GM19438 (cell line): ENCODE measurements at regions not wholly inside any gene's neighbourhood (a gene's known extent, or its start where the extent isn't known, plus 50 kb on each side); places are given as distances from the start of the nearest gene placed in this dataset.
A peak's percentile ranks its signal among the peaks of the same experiment; 100 is the strongest.

Experiments
- ATAC-seq: cut with Tn5 transposase; IDR thresholded peaks from one replicate; pipeline ENCODE4 v1.9.1; 2021; ENCODE audit warnings: low read depth; ENCODE audit not compliant: unreplicated experiment

- no peak for ATAC-seq
Observed at GRCh38 chr4:121228848-121229247, 64.7 kb upstream of the TNIP3 start.

DNA sequence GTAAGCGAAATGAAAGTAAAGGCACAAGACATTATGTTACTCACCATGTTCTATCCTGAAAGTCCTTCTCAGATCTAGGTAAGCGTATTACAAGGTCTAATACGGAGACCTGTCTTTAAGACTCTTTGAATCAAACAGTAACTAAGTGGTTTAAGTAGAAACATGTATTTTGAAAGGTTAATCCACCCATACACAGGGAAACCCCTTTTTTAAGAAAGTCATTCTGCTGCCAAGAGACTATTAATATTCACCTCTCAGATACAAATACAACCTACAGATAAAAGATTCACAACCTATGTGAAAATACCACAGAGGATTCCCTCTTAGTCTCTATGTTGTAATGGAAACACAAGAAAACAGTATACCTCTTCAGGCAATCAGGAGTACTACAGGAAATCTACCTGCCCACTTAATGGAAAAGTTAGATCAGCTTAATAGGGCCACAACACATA, 63.2 kb upstream of the TNIP3 start:
- peak; percentile 75 for ATAC-seq

DNA sequence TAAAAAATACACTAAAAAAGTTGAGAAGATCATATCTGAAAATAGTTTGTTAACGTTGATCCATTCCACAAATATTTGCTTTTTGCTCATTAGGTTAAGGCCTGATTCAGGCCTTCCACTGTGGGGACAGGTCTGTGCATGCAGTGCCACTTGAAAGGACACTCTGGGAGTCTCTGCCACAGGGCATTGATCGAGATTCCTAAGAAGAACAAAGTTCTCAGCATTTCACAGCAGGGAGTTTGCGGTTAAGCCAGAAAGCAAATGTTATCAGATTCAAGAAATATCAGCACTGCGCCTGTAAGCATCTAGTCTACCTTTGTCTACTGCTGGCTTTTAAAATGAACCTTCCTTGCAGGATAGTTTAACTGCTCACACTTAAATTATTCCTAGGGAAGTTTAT, 62.2 kb upstream of the TNIP3 start:
- ATAC-seq: no peak

DNA sequence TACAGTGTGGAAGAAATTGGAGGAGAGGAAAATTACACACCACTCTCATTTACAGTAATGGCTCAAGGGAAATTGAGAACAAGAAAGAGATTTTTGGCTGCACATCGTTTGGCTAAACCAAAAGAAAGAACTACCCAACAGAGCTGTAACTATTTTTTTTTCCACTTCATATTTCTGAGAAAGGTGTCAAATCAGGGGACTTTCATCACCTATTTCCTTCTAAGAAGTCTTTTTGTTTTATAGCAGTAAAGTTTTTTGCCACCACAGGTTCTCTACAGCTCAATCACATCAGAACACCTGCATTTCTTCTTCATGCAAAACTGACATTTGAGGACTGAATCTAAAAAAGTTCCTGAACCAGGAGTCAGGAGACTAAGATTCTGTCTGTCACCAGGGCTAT, 57.5 kb upstream of the TNIP3 start:
- no peak for ATAC-seq

DNA sequence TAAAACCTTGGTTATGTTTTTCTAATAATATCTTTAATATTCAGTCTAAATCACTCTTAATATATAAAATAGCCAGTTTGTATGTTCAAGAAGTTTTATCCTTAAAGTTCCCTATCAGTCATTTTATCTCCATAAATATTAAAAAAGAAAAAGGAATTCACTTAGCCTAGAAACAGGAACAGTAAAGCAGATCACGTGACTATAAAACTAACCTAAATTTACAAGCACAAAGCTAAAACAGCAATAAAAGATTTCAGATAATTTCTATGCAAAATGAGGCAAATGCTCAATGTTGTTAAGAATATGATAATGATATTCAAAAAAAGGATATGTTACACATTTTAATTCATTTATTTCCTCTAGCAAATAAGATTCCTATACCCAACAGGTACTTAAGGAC, 57.1 kb upstream of the TNIP3 start:
- no peak for ATAC-seq

- ATAC-seq: no peak
Observed at GRCh38 chr4:121220698-121221097, 56.6 kb upstream of the TNIP3 start.

DNA sequence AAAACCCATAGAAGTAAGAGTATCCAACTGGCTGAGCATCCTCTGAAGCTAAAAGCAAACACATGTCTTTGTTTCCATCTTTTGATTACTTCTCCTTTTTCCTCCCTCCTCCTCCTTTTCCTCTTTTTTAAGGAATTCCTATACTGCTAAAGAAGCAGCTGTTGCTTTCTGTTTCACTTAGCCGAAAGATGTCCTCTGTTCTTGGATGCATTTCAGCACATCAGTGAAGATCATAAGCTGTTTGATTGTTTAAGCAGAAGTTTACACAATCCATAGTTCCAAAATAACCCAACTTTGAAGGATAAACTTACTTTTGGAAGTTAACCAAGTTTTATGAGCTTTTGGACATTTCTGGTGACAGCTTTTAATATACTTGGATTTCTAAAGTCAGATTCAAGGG, 55.1 kb upstream of the TNIP3 start:
- ATAC-seq: no peak

DNA sequence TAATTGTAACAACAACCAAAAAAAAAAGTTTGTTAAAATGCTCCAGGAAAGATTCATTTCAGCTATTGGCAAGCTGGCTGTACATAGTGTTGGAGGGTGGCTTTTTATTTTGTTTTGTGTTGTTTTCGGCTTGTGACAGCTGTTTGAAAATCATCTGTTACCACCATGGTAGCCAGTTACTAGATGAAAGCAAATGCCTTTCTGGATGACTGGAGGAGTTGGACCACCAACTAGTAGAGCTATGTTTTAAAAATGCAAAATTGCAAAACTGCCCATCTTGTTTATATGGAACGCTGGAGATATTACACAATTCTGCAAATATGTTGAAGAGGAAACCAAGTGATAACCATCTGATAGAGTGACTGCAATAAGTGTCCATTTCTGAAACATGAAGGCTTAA, 53.2 kb upstream of the TNIP3 start:
- no peak for ATAC-seq

- no peak for ATAC-seq
Observed at GRCh38 chr4:121216461-121216860, 52.3 kb upstream of the TNIP3 start.

DNA sequence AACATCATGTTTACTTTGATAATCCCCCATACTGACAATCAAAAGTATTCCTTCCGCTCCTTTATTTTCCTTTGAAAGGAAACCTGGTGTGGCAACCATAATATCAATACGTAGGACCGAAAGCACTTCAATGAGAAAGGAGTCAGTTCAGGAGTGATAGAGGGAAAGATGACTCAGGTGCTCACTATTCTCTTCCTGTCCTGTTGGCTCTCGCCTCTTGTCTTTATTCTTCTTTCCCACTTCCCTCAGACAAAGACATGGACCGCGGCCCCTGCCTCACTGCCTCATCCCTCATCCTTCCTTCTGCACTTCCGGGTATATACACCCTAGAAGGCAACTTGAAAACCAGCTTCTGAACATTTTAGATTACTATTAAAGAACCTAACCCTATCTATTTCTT, 49.8 kb upstream of the TNIP3 start:
- ATAC-seq: no peak
